OCI-LY1 (cell line): ENCODE measurements at regions not wholly inside any gene's neighbourhood (a gene's known extent, or its start where the extent isn't known, plus 50 kb on each side); places are given as distances from the start of the nearest gene placed in this dataset.

Experiments used
- CTCF ChIP-seq: fragments of 200-600 bp; sonication (generic), shearing (Covaris generic); IDR thresholded peaks from 2 replicates; pipeline ENCODE4 v1.5.1; 2017; ENCODE audit warnings: mild to moderate bottlenecking, antibody characterized with exemption, low read length, moderate library complexity, mixed read lengths
- EZH2 ChIP-seq: fragments of 200-600 bp; sonication (generic), shearing (Covaris generic); IDR thresholded peaks from 2 replicates; pipeline ENCODE4 v1.8.0; 2017; ENCODE audit warnings: borderline replicate concordance, mixed run types, mild to moderate bottlenecking, antibody characterized with exemption, low read length, moderate library complexity, mixed read lengths

GRCh38 chr1:96329121-96329520 lies 392.5 kb upstream of the PTBP2 start:
- TF ChIP-seq CTCF (no peak), EZH2 (no peak)
